Lung microvascular endothelial cell (primary cell): ENCODE measurements at regions not wholly inside any gene's neighbourhood (a gene's known extent, or its start where the extent isn't known, plus 50 kb on each side); places are given as distances from the start of the nearest gene placed in this dataset.

Experiments used
- DNase-seq, 2 donors: peaks; one replicate each; pipeline versions ENCODE4 v3.0.0 to v3.0.0-alpha.2; 2010; ENCODE audit warnings: low read depth in 2 of 2

DNA sequence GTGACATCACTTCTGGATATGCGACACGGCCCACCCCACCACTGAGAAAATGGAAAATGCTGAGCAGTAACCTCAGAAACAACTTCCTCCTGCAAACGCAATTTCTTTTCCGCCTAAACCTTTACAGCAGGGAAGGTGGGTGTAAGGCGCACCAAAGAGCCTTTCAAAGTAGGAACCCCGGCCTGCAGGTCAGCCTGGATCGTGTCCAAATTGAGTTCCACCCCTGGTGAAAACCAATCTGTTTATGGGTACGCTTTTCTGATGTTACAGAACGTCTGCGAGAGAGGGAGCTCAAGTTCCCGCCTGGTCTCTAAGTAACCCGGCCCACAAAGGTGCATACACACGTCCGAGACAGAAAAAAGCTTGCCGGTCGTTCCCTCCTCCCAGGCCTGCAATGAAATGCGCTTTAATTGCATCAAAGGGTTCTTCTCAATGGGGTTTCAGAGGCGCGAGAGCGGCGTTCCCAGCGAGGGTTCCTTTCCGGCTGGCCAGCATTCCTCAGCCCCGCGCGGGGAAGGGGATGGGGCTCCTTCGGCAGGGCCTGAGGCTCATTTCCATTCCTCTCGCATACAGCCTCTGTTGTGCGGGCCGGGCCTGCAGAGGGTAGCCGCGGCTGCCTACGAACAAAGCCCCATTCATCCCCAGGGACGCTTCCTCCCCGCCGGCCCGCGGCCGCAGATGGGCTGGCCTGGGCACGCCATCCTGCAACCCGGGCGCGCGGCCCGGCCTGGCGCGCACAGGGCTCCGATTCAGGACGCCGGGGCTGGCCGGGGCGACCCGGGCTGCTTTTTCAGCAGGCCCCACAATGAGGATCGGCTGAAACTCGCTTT lies 138.1 kb downstream of the TMCO5A start:
- peak; percentile 70 to 75 for DNase-seq

DNA sequence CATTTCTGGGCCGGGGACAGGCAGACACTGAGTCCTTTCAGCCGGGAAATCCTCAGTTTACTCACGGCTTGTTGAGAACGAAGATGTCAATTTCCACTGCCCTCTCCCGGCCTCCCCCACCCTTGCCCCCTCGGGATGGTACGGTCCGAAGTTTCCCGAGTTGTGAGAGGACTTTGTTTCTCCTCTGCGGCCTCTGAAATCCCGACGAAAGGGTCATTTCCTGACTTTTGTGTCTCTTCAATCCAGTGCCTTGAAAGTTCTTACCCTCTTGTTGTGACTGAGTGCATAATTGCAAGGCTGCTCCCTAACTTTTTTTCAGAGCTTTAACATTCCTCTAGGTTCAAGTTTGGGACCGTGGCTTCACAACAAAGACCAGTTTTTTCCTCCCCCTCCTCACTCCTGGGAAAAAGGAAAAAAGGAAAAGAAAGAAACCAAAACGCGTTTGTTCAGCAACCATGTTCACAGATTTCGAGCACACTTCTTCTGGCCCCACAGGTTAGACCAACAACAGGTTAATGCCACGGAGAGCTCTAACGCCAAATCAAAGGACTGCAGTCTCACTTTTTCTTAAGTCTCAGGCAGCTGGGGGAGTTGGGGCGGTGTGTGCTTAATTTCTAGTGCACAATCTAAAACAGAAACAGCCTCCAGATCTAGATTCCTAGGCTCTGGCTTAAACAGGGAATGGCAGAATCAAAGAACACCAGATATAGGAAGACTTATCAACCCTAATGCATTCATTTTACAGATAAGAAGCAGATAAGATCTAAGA lies 138.9 kb downstream of the TMCO5A start:
- DNase-seq: peak in 1 of 2 donors; percentile 54

DNA sequence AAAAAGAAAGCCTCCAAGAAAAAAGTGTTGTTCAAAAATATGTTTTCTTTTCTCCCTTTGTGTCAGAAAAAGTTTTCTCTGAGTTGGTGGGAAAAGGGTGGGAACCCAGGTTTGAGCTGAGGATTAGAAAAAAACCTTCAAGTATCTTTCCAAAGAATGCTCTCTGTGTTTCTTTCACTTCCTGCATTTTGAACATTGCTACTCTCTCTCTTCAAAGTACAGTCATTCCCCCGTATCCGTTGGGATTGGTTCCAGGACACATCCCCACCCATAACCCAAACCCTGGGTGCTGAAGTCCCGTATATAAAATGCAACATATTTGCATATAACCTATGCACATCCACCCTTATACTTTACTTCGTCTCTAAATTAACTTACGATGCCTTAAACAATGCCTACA lies 139.6 kb downstream of the TMCO5A start:
- DNase-seq: no peak

DNA sequence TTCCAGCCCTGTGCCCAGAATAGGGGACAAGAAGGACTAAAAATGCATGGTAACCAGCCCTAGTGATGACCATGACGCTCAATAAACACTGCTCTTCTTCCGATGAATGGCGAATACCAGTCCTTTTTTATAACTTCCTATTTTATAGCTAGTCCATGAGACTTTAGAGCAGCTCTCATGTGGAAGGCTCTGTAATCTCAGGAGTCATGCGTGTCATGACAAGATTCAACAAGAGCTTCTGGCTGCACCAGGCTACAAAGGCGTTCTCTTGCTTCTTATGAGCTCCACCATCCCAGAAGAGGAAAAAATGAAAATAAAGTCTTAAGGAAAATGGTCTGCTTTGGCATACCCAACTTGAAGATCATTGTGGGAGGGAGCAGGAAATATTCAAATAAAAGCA lies 141.0 kb downstream of the TMCO5A start:
- no peak for DNase-seq

DNA sequence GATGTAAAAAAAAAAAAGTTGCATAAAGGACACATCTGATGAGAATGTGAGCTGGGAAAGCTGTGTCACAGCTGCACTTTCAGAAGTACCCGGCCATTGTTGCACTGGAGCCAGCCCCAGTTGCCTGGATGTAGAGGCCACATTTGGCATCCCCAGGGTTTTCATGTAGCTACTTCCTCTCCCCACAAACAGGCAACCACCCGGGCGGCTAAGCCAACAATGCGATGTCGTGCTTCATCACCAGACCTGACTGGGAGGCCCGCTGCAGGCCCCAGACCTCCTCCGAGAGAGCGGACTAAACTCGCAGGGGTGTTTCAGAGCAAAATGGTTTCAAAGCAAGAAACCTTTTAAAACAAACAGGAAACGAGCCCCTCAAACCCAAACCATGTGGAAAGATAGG lies 142.3 kb downstream of the TMCO5A start:
- DNase-seq: no peak

DNA sequence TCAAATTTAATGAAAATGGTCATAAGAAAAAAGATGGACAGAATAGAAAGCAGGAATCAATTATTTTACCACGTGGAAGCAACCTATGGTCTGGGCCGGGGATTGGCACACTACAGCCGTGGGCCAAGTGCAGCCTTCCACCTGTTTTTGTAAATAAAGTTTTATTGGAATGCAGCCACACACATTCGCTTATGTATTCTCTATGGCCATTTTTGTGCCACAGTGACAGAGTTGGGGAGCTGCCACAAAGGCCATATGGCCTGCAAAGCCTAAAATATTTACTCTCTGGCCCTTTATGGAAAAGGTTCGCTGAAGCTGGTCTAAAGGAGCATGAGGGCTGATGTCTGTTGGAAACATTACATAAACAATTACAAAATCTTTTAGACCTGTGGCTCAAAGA lies 144.8 kb downstream of the TMCO5A start:
- DNase-seq: no peak

DNA sequence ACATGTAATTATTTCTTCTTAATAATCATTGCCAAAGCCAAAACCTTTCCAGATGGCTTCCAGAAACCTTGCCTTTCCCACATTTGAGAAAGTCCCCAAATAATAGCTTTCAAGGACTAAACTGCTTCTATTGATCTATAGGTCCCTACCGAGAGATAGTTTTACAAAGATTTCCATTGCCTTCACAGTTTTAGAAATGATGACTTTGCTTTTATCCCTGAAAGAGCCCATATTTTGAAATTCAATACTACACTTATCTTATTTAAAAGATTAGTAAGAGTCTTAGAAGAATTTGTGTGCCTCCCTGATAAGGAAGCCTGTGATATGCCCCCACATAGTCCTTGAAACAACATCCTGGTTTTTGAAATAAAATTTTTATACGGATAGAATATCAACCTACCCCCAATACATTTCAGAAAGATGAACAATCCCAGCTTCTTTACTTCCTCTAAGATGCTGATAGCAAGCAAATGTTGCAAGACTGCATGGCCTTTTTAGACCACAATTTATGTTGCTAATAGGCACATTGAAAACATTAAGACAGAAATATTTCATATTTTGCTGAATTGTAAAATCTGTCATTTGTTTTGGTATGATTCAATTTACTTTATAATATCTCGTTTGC lies 146.3 kb downstream of the TMCO5A start:
- DNase-seq: no peak

DNA sequence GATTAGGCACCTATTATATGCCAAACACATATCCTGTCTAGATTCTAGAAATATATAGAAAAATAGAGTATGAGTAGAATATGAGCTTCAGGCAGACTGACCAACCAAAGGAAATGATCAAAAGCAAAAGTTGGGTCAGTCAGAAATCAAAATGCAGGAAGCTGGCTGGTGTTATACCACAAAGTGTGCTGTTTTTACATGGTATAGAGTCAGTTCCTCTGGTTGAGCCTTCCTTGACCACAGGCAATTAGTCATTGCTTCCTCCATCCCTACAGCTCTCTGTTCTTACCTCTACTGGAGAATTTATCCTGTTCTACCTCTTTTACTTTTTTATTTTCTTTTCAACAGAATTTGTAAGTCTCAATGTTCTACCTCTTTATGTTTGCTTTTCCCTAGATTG lies 149.8 kb downstream of the TMCO5A start:
- peak; percentile 31 to 83 for DNase-seq

DNA sequence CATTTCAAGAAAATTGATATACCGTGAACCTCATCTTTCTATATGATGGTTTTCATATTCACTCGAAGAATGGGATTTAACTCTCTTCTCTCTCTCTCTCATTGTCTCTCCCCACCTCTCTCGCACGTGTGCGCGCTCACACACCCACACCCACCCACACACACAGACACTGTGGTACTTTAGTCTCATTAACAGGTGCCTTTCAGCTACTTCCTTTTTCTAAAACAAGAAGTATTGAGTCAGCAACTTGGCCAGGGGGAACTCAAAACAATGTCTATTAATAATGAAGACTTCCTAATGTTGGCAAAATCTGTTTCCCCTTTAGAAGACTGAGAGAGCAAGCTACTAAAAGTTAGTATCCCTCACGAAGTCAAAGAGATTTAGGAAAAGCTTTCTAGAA lies 150.7 kb downstream of the TMCO5A start:
- peak in 1 of 2 donors; percentile 45 for DNase-seq

DNA sequence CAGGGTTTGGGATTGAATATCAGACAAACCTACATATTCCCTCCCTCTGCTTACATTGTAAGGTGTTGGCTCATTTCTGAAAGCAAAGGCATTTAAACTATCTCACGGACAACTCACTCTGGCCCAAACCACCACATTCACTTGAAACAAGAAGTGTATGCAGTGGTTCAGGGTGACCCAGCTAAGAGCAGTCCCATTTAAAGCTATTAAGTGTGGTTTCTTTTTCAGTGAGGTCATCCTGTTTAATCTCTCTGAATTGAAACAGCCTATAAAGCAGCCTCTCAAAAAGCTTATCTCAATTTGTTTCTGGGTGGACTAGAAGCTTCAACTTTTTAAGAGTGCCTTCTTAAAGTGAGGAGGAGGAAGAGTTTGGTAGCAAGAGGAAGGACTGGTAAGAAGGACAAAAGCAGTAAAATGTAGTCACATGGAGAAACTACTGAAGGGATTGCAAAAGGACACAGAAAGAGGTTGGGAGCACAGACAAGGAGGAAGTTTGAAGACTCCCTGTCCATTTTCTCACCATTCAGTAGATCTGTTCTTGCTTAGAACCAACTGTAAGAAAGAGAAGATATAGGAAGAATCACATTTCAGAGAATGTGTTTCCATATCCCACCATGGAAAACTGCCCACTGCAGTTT lies 151.6 kb downstream of the TMCO5A start:
- peak in 1 of 2 donors; percentile 14 for DNase-seq

DNA sequence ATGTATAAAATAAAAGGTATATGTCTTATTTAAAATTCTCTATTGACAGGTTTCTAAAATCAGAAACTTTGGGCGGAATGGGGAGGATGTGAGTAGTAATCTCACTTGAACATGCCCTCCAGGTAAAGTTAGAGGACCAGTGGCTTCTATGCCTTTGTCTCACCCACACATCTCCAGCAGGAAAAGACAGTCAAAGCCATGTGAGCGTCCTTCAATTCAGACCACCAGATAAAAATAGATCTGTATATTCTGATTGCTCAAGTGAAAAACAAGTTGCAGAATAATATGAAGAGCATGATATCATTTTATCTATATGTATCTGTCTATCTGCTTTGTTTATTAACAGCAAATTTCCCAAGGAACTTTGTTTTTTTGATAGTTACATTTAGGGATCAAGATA lies 152.2 kb downstream of the TMCO5A start:
- DNase-seq: no peak

DNA sequence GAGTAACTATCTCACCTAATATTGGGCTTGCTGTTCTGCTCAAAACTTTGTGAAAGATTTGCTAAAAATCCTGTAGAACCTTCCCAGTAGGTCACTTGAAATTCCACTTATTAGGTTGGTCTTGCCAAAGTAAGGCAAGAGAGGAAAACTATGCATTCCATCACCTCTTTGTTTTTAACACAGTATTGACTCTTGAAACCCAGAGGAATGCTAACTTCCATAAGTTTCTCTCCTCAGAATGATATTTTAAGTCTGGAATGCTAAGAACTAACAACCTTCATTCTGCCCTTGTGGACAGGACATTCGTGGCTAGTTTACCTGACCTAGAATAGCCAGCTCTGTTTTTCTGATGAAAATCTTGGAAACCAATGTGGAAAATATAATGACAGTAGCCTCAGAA lies 154.5 kb downstream of the TMCO5A start:
- no peak for DNase-seq

DNA sequence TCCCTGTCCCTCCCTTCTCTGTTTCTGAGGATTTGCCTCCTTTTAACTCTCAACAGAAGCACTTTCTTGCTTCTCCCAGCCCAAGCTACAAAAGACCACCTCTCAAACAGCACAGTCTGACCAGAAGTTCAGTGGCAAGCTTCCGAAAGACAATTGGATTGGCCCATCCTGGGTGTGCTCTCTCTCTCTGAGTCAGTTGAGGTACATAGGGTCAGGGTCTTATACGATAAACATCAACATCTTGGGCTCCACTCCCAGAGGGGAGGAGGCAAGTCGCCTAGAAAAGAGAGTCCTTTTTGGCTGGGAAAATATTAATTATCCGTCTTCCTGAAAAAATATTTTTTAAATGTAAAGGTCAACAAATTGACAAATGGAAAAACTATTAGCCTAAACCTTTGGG lies 155.8 kb downstream of the TMCO5A start:
- DNase-seq: no peak

DNA sequence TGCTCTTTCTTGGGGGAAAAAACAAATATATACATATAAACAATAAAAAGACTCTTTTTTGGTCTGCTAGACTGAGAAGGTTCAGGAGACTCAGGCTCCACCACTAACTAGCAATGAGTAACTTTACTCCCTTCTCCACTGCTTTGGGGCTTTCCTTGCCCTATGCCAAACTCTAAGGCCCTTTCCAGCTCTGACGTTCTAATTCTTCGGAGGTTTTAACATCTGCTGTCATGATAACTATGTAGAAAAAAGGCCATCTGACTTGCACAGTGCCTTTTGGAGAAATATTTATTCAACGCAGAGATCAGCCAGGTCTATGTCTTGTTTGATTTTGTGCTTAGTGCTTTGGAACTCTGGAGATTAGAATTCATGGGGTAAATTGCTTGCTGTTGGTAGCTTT lies 156.2 kb downstream of the TMCO5A start:
- DNase-seq: no peak

DNA sequence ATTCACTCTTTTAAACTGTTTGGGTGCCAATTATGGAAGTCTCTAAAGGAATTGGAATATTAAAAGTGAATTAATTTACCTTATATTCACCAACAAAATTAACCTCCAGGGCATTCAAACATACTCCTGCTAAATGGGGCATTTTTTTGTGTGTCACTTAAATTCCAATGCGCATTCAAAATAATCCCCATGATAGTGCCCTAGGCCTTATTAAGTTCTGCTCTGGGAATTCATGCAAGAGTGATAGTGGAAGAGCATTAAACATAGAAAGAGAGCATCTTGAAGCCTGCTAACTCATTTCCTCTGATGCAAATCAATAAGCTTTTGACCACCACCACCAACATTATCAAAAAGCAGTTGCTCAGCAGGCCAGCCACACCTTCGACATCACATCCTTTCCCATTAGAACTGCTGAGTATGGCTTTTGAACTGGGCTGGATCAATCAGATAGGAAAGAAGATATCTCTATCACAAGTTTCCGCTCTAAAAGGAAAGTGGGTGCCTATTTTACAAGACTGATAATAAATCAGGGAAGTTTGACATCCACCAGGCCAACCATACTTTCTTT lies 156.7 kb downstream of the TMCO5A start:
- DNase-seq: no peak

DNA sequence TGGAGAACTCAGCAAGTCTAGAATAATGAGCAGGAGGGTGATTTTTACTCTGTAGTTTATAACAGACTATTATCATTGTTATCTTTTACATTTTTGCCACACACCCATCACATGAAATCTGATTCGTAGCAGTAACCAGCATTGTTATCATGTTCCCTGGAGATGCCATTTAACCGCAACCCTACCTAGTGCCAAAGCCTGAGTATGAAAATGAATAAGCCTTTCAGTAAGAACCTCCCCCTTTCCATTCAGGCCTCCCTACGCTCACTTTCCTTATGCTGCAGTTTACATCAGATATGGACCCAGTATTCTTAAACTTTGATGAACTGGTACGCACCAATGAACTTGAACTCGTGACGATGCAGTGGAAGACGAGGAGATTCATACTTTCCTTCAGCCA lies 158.7 kb upstream of the SPRED1 start:
- no peak for DNase-seq

DNA sequence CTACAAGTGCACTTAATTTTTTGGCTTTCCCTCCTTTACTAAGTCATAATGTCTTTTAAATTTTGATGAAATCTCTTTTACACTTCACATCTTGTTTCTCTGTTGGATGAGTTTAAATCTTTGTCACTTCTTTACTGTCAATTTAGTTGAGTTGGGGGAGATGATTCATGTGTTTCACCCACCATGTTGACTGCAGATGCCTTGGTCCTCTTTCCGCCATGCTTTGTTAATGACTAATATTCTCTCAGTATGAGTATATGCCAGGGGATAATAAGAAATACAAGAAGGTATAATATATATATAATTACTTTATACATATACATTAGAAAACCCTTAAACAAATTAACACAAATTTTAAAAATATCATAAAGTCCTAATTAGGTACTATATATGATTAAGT lies 149.7 kb upstream of the SPRED1 start:
- no peak for DNase-seq

DNA sequence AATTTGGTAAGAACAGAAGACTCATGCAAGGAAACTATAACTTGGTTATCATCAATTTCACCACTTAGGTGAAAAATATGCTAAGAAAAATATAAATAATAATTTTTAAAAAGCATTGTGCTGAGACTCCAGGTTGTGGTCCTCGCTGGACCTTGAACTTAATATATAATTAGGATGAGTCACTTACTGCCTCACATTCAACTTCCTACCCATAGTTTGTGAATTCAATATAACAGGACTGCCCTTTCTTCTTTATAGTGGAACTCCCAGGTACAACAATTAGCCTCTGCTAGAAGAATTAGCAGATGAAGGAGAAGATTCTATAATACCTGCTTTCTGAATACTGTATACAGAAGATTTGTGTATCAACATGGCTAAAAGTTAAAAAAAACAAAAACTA lies 149.1 kb upstream of the SPRED1 start:
- DNase-seq: no peak

DNA sequence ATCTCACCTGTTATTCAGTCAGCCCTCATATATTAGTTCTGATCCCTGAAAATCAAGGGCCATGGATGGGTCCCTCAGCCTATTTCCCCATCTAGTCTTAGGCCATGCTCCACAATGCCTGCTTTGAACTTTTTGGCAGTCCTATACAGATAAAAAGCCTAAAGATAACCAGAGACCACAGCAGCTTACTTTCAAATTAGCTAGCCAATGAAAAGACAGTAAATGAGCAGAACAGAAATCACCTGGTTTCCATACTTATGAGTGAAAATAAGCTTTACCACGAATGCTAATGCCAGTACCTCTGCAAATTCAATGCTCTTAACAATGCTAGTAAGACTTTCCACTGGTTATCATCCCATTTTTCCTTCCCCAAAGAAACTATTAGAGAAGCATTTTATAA lies 141.6 kb upstream of the SPRED1 start:
- no peak for DNase-seq

DNA sequence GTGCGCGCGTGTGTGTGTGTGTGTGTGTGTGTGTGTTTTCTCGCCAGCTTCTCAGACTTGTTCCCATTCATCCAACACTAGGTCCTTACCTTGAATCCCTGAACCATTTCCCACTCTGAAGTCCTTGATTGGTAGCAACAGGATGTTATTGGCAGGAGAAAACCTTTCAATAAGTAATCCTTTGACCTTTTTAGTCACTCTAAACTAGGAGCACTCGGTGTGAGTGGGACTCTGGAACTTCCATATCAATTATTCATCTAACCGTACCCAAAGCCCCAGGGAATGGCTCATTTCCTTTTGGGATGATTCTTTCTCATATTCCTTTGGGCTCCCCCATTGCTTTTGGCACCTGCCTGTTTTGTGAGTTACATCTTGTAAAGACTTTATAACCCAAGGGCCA lies 140.2 kb upstream of the SPRED1 start:
- no peak for DNase-seq

DNA sequence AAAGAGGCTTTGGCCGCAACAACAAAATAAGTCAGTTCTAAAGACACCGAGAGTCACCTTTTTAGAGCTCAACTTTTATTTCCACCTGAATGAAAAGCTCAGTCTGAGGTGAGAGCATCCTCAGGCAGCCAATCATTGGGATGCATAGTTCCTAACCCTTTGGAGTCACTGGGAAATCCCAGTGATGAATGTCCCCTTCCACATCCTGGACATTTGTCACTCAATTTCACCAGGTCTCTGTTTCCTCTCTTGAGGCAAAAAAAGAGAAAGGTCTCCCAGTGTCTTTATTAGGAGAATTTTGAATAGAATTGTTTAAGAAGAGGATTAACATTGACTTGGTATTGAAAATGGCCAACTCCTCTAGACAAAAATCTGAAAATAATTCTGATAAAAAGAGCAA lies 137.5 kb upstream of the SPRED1 start:
- no peak for DNase-seq

DNA sequence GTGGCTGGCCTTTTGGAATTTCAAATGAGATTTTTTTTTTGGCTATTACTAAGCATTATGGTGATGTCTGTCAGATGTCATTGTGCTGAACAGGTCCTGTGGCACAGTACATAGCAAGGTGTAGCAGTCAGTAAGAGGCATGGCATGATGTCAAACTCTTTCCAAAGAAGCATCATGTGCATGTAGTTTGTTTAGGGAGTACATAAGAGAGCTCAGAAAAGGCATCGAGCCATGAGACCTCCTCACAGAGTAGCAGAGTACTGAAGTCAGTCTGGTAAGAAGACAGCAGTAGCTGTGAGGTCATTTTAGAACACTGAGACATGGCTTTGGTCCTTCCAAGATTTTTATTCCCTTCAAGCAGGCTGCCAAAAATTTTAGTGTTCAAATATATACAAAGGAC lies 134.9 kb upstream of the SPRED1 start:
- no peak for DNase-seq
